22Rv1 (cell line): ENCODE measurements at regions not wholly inside any gene's neighbourhood (a gene's known extent, or its start where the extent isn't known, plus 50 kb on each side); places are given as distances from the start of the nearest gene placed in this dataset.
A peak's percentile ranks its signal among the peaks of the same experiment; 100 is the strongest.

Experiments used
- H3K27ac ChIP-seq: fragments of 450-650 bp; 2 replicates; pipeline ENCODE4 v1.5.1; 2017
- ZFX ChIP-seq: fragments of 450-650 bp; IDR thresholded peaks from 2 replicates; pipeline ENCODE4 v1.6.1; 2017; ENCODE audit warnings: antibody characterized with exemption, borderline replicate concordance
- TF ChIP-seq, protein P1 (sequence below): fragments of 450-650 bp; IDR thresholded peaks from 2 replicates; pipeline ENCODE4 v1.5.1; 2017; ENCODE audit warnings: mild to moderate bottlenecking

DNA sequence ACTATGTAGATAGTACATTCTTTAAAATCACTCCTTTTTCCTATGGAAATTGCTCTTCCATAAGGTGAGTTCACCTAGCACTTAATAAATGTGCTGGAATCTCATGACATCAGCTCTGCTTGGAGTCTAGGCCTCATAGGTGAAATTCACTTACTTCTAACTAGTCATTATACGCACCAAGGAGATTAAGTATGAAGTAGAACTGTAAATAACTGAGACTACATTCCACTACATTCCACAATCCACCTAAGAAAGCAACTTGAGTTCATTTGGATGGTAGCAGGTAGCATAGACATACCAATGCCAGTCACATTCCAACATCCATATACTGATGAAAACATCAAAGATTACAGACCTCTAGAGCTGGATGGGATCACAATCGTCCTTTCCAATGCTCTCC lies 64.3 kb downstream of the NIBAN1 start:
- TF ChIP-seq, protein P1, sequence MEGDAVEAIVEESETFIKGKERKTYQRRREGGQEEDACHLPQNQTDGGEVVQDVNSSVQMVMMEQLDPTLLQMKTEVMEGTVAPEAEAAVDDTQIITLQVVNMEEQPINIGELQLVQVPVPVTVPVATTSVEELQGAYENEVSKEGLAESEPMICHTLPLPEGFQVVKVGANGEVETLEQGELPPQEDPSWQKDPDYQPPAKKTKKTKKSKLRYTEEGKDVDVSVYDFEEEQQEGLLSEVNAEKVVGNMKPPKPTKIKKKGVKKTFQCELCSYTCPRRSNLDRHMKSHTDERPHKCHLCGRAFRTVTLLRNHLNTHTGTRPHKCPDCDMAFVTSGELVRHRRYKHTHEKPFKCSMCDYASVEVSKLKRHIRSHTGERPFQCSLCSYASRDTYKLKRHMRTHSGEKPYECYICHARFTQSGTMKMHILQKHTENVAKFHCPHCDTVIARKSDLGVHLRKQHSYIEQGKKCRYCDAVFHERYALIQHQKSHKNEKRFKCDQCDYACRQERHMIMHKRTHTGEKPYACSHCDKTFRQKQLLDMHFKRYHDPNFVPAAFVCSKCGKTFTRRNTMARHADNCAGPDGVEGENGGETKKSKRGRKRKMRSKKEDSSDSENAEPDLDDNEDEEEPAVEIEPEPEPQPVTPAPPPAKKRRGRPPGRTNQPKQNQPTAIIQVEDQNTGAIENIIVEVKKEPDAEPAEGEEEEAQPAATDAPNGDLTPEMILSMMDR = no peak
- no peak for TF ChIP-seq ZFX
- no peak overlapping the region for H3K27ac ChIP-seq

DNA sequence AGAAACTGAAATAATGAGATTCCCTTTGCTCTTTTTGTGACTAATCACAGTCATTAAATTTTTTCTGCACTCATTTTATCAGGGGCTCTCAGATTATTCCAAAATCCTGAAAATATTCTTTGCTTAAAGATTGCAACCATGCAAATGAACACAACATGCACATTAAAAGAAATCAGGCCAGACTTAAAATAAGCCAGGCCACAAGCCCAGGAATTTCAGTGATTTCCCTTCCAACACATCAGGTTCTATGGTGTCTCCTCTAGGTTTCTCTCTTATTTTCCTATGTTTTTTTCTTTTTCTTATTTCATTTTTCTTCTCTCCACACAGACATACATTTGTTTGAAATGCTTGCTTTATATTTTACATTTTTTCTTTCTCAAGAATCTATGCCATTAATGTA lies 65.3 kb downstream of the NIBAN1 start:
- no peak overlapping the region for H3K27ac ChIP-seq

DNA sequence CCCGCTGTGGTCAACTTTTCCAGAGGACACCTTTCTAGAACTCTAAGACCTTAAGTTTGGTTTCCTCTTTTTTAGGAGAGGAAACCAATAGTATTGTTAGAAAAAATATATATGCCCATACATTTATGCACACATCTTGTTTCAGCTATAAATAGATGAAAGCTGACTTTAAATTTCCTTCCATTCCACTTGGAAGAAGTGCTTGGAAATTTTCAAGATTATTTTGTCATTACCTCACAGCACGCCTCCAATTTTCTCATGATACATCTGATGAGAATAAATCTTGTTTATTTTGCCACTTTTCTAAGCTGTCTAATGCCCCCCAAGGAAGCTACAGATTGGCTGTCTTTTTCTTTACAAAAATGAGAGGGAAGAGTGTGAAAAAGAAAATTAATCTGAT lies 65.8 kb downstream of the NIBAN1 start:
- no peak for TF ChIP-seq ZFX
- TF ChIP-seq, protein P1 = no peak
- no peak overlapping the region for H3K27ac ChIP-seq

More for the DNA sequence above, 65.3 kb downstream of the NIBAN1 start:
- TF ChIP-seq, protein P1 = no peak
- no peak for TF ChIP-seq ZFX

DNA sequence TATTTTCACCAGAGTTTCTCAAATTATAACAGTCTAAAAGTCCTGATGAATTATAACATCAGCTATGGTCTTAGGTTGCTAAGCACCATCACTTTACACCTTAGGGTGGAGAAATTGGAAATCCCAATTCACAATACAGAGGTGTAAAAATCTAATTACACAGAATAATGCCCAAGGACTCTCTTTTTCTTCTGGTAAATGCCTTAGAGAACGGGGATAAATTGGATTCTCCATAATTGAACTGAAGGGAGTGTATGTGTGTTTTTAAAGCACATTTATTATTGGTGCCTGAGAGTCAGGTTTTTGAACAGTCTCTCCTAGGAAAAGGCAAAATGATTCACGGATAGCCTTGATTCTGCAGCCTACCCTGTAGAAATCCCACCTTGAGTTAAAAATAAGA lies 66.8 kb downstream of the NIBAN1 start:
- H3K27ac ChIP-seq = no peak overlapping the region
- TF ChIP-seq ZFX = no peak
- TF ChIP-seq, protein P1 = no peak

DNA sequence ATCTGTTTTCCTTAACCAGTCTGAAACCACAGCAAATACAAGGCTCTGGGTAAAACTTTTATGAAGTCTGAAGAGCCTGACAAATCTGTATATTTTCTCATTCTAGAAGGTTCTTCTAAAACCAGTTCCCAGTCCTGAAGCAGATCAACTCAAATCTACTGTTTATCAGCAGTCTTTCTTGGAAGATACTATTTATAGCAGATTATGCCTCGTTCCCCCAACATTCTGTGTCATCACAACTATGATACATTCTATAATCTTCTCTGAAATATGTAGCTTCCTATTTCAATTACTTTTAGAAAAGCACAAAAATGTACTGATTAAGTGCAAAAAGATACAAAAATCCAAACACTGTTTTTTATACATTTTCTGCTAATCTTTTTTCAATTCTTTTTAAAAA lies 67.5 kb downstream of the NIBAN1 start:
- no peak for TF ChIP-seq ZFX
- TF ChIP-seq, protein P1 = no peak
- H3K27ac ChIP-seq = no peak overlapping the region

DNA sequence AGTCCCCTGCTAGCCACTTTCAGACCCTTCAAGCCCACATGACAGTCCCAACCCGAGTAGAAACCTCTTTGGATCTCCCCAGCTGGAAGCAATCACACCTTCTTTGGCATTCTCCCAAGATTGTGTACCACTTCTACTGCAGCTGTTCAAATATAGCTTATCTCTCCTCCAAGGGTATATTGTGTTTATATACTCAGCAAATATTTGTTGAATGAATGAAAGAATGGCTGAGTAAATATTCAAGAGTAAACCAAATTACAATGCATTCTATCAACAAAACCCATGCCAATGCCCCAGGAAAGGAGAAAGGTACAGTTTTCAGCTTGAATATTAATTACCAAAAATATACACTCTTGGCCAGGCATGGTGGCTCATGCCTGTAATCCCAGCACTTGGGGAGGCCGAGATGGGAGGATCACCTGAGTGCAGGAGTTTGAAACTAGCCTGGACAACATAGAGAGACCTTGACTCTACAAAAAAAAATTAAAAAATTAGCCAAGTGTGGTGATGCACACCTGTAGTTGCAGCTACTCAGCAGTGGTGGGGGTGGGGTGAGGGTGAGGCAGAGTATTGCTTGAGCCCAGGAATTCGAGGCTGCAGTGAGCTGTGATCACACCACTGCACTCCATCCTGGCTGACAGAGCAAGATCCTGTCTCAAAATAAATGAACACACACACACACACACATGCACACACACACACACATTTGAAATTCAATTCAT lies 68.5 kb downstream of the NIBAN1 start:
- TF ChIP-seq, protein P1 = no peak
- TF ChIP-seq ZFX = no peak
- H3K27ac ChIP-seq = peak overlapping the region; percentile 54

DNA sequence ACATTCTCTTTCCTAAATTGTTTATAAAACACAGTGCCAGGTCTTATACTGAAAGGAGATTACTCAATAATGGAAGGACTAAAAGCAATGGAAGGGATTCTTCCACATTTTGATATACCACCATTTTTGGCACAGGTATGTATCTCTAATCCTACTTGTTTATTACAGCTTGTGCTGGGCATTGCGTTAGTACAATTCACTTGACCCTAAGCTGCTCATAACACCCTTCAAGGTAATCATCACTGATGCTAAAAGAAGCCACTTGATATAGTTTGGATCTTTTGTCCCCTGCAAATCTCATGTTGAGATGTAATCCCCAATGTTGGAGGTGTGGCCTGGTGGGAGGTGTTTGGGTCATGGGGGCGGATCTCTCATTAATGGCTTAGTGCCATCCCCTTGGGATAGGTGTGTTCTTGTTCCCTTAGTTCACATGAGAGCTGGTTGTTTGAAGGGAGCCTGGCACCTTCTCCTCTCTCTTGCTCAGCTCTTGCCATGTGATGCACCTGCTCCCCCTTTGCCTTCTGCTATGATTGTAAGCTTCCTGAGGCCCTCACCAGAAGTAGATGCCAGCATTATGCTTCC lies 71.1 kb downstream of the NIBAN1 start:
- TF ChIP-seq, protein P1 = no peak
- no peak for TF ChIP-seq ZFX
- no peak overlapping the region for H3K27ac ChIP-seq
